Thyroid gland (tissue), 4 donors: ENCODE measurements at regions not wholly inside any gene's neighbourhood (a gene's known extent, or its start where the extent isn't known, plus 50 kb on each side); places are given as distances from the start of the nearest gene placed in this dataset.

ENCODE experiments used
- CTCF ChIP-seq, 6 experiments: fragments of 200-600 bp in 3 of 6; fragments of 450-650 bp in 3 of 6; sonication (generic) in 3 of 6; IDR thresholded peaks; one replicate each; pipeline ENCODE4 v1.5.1; 2016 to 2019; ENCODE audit warnings: antibody characterized with exemption in 6 of 6, mild to moderate bottlenecking in 2 of 6, inconsistent platforms in 1 of 6, moderate library complexity in 1 of 6
- POLR2A ChIP-seq, 2 donors: fragments of 450-650 bp; IDR thresholded peaks; one replicate each; pipeline ENCODE4 v1.6.1; 2017; ENCODE audit warnings: antibody characterized with exemption in 2 of 2, mild to moderate bottlenecking in 2 of 2, moderate library complexity in 1 of 2

GRCh38 chr20:4633379-4633778 is 52.9 kb upstream of the PRNP start:
- TF ChIP-seq CTCF (IDR thresholded peaks at IDR 0.05) (no peak), POLR2A (IDR thresholded peaks at IDR 0.05) (no peak)
